Thyroid gland (tissue), 4 donors: ENCODE measurements at regions not wholly inside any gene's neighbourhood (a gene's known extent, or its start where the extent isn't known, plus 50 kb on each side); places are given as distances from the start of the nearest gene placed in this dataset.

Experiments
- CTCF ChIP-seq, 6 experiments: fragments of 200-600 bp in 3 of 6; fragments of 450-650 bp in 3 of 6; sonication (generic) in 3 of 6; IDR thresholded peaks; one replicate each; pipeline ENCODE4 v1.5.1; 2016 to 2019; ENCODE audit warnings: antibody characterized with exemption in 6 of 6, mild to moderate bottlenecking in 2 of 6, inconsistent platforms in 1 of 6, moderate library complexity in 1 of 6
- POLR2A ChIP-seq, 2 donors: fragments of 450-650 bp; IDR thresholded peaks; one replicate each; pipeline ENCODE4 v1.6.1; 2017; ENCODE audit warnings: antibody characterized with exemption in 2 of 2, mild to moderate bottlenecking in 2 of 2, moderate library complexity in 1 of 2

- no peak for TF ChIP-seq POLR2A (IDR thresholded peaks at IDR 0.05)
- TF ChIP-seq CTCF (IDR thresholded peaks at IDR 0.05) = no peak
Measured at GRCh38 chr4:12846368-12846767, 637.8 kb downstream of the RAB28 start.
